Erythroblast (primary cell): ENCODE measurements at regions not wholly inside any gene's neighbourhood (a gene's known extent, or its start where the extent isn't known, plus 50 kb on each side); places are given as distances from the start of the nearest gene placed in this dataset.
A peak's percentile ranks its signal among the peaks of the same experiment; 100 is the strongest.
"Not testable (repeated sequence)": the region's sequence is repeated elsewhere in the genome, so short reads cannot be mapped to it uniquely, and the experiment has no call there.

Experiments used
- DNase-seq, 2 experiments: peaks; one replicate each; lab custom pipeline; 2025; lab: John Stamatoyannopoulos, UW
- GATA1 ChIP-seq: IDR thresholded peaks from 2 replicates; pipeline ENCODE4 v1.6.1; 2011; ENCODE audit warnings: low read depth, mild to moderate bottlenecking, control low read depth, low read length, moderate library complexity
- POLR2A ChIP-seq: IDR thresholded peaks from 2 replicates; pipeline ENCODE4 v1.6.1; 2011; ENCODE audit warnings: mild to moderate bottlenecking, low read length

DNA sequence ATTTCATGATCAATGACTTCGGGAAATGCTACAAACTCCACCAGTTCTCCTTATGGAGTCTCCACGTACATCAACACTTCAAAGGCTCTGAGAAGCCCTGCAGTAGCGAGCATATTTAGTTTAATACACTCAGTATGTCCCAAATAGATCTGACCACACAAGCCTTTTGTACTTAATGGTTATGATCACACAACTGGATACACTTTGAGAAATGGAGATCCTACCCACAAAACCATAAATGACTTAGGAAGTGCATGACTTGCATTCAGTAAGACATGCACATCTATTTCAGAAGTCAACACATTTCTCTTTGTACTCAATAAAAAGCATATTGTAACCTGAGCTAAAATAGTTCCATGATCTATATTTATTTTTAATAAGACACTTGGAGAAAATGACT lies 103.6 kb upstream of the SPATA12 start:
- no peak for TF ChIP-seq POLR2A
- no peak for TF ChIP-seq GATA1
- no peak for DNase-seq

GRCh38 chr3:56955492-56956111 lies 104.9 kb upstream of the SPATA12 start:
- DNase-seq = no peak
- no peak for TF ChIP-seq POLR2A
- no peak for TF ChIP-seq GATA1

DNA sequence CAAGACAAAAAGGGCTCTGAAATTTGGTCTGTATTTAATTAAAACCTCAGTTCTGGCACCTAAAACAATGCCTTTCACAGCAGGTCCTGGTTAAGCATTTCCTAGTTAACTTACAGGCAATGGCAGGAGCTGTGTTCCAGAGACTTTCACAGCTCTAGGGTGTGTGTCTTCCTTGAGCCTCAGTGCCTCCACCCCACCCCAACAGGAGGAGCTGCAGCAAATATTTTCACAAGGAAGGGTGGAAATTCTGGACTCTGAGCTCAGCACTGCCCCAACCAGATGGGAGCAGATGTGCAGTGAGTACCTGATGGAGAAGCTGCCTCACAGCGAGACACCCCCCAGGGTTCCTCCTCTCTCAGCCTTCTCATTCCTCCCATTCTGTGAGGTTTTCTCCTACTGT lies 106.3 kb upstream of the SPATA12 start:
- TF ChIP-seq GATA1 (no peak), POLR2A (no peak)
- no peak for DNase-seq

GRCh38 chr3:56952846-56953245 lies 107.6 kb upstream of the SPATA12 start:
- DNase-seq = no peak
- TF ChIP-seq POLR2A = no peak
- no peak for TF ChIP-seq GATA1

DNA sequence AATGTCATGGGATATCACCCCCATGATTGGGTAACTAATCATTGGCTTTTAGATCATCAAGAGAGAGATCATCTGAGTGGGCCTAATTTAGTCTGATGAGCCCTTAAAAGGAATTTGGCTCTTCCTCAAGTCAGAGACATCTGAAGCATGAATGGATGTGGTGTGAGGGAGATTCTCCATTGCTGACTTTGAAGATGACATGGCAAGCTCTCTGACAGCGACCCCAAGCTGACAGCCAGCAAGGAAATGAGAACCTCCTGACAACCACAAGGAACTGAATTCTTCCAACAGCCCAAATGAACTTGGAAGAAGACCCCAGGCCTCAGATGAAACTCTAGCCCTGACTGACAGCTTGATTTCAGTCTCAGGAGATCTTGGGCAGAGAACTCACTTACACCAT lies 108.4 kb upstream of the SPATA12 start:
- TF ChIP-seq GATA1 (no peak), POLR2A (no peak)
- no peak for DNase-seq

- no peak for DNase-seq
- TF ChIP-seq POLR2A (no peak), GATA1 (no peak)
These were observed 109.1 kb upstream of the SPATA12 start for GRCh38 chr3:56951366-56951765.

- DNase-seq = not testable (repeated sequence)
These were observed 115.1 kb upstream of the SPATA12 start for GRCh38 chr3:56945378-56945777.

- DNase-seq = no peak
- TF ChIP-seq POLR2A (no peak), GATA1 (no peak)
These were observed 117.9 kb upstream of the SPATA12 start for GRCh38 chr3:56942523-56942922.

DNA sequence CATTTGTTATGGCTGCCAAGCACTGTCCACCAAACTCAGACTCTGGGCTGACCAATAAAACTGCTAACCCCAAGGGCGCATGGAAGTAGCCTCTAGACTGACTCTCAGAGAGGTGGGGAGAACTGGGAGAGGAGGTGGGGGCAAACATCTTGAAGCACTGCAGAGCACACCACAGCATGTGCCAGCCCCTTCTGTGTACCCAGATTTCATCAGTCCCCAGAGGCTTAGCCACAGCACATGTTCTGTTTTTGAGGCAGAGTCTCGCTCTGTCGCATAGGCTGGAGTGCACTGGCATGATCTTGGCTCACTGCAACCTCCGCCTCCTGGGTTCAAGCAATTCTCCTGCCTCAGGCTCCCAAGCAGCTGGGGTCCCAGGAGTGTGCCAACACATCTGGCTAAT lies 119.5 kb upstream of the SPATA12 start:
- no peak for TF ChIP-seq GATA1
- no peak for TF ChIP-seq POLR2A
- no peak for DNase-seq

DNA sequence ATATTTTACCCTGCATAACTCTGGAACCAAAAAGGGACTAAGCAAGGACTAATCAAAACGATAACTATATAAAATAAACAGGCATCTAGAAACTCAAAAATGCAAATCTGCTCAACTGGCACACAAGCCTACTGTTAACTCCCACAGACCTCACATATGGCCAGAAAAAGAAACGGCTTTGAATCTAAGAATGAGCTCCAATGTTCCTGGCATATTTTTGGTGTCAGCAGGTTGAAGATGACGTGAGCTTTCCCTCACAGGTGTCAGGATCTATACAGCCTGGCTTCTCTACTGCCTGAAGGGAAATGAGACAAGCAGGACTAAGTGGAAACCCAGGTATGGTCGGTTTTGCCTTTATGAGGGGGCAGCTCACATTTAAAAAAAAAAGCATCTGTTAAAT lies 120.1 kb upstream of the SPATA12 start:
- DNase-seq = no peak
- TF ChIP-seq POLR2A (no peak), GATA1 (no peak)

DNA sequence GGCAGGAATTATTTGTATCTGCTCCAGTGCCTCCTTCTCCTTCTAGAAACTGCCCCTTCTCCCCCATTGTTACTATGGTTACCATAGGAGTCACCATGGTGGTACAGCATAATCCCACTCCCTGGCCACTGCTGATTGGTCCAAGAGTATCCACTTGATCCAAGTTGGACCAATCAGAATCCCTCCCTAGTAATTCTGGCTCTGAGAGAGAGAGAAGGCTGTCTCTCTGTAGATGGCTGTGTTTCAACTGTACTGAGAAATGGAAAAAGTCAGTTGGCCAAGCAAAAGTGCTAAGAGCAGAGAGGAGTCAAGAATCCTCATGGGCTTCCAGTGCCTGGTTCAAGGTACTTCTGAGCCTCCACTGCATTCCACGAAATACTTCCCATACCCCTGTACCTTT lies 120.6 kb upstream of the SPATA12 start:
- no peak for TF ChIP-seq POLR2A
- no peak for TF ChIP-seq GATA1
- no peak for DNase-seq

GRCh38 chr3:56938530-56938929 lies 121.9 kb upstream of the SPATA12 start:
- TF ChIP-seq GATA1 (no peak), POLR2A (no peak)
- DNase-seq = peak; percentile 2 to 22

- TF ChIP-seq POLR2A = no peak
- no peak for TF ChIP-seq GATA1
- DNase-seq = no peak
These were observed 122.9 kb upstream of the SPATA12 start for GRCh38 chr3:56937580-56937979.

DNA sequence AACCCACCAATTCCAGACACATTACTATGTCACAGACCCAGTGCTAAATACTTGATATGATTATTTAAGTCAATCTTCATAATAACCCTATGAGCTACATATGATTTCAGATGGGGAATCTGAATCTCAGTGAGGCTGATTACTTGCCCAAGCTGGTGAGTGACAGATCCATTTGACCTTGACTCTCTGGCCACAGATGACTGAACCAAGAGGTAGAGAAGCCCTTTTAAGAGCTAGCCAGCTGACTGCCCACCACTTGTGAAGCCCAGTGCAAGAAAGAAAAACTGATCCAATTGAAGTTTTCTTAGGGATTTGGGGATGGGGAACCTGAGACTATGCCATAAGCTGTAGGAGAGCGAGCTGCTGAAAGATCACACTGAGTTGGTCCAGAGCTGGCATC lies 124.7 kb upstream of the SPATA12 start:
- DNase-seq = no peak

DNA sequence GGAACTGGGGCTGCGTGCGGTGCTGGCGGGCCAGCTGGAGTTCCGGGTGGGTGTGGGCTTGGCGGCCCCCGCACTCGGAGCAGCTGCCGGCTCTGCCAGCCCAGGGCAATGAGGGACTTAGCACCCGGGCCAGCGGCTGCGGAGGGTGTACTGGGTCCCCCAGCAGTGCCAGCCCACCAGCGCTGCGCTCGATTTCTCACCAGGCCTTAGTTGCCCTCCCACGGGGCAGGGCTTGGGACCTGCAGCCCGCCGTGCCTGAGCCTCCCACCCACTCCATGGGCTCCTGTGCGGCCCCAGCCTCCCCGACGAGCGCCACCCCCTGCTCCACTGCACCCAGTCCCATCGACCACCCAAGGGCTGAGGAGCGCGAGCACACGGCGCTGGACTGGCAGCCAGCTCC lies 126.0 kb upstream of the SPATA12 start:
- DNase-seq = not testable (repeated sequence)

More for the DNA sequence above, 124.7 kb upstream of the SPATA12 start:
- TF ChIP-seq GATA1 (no peak), POLR2A (no peak)

GRCh38 chr3:56933803-56934202 lies 126.7 kb upstream of the SPATA12 start:
- no peak for DNase-seq
- no peak for TF ChIP-seq POLR2A
- no peak for TF ChIP-seq GATA1
